Astrocyte (in vitro differentiated cells and primary cell): ENCODE measurements at regions not wholly inside any gene's neighbourhood (a gene's known extent, or its start where the extent isn't known, plus 50 kb on each side); places are given as distances from the start of the nearest gene placed in this dataset.

Experiments
- DNase-seq: peaks from one replicate; pipeline ENCODE4 v3.0.0-alpha.2; 2010; ENCODE audit warnings: low read depth
- FAIRE-seq: peaks from 2 replicates; lab custom pipeline; 2011; peaks lifted over from hg19 to GRCh38; lab: Jason Lieb, UNC
- H2AFZ ChIP-seq: 2 replicates; pipeline ENCODE4 v1.6.0; 2012; ENCODE audit warnings: low read depth, low read length, inconsistent platforms
- H3K27ac ChIP-seq: 2 replicates; pipeline ENCODE4 v1.5.1; 2011; ENCODE audit warnings: low read depth, low read length, inconsistent platforms
- H3K27me3 ChIP-seq: 2 replicates; pipeline ENCODE4 v1.6.0; 2011; ENCODE audit warnings: low read length, inconsistent platforms; ENCODE audit not compliant: insufficient read depth
- H3K36me3 ChIP-seq: 2 replicates; pipeline ENCODE4 v1.5.1; 2011; ENCODE audit warnings: low read length, inconsistent platforms; ENCODE audit not compliant: insufficient read depth
- H3K4me1 ChIP-seq: 2 replicates; pipeline ENCODE4 v1.5.1; 2011; ENCODE audit warnings: low read length, inconsistent platforms; ENCODE audit not compliant: insufficient read depth
- H3K4me2 ChIP-seq: 2 replicates; pipeline ENCODE4 v1.6.0; 2012; ENCODE audit warnings: low read length, inconsistent platforms
- H3K4me3 ChIP-seq: 2 replicates; pipeline ENCODE4 v1.5.1; 2011; ENCODE audit warnings: low read depth, mild to moderate bottlenecking, low read length, inconsistent platforms; ENCODE audit not compliant: insufficient read depth
- H3K79me2 ChIP-seq: 2 replicates; pipeline ENCODE4 v1.6.0; 2012; ENCODE audit warnings: mild to moderate bottlenecking, low read length, inconsistent platforms; ENCODE audit not compliant: insufficient read depth
- H3K9ac ChIP-seq: 2 replicates; pipeline ENCODE4 v1.6.0; 2012; ENCODE audit warnings: mild to moderate bottlenecking, low read length, inconsistent platforms
- H3K9me3 ChIP-seq: 2 replicates; pipeline ENCODE4 v1.5.1; 2012; ENCODE audit warnings: low read depth, mild to moderate bottlenecking, low read length, inconsistent platforms; ENCODE audit not compliant: insufficient read depth
- H4K20me1 ChIP-seq: 2 replicates; pipeline ENCODE4 v1.6.0; 2012; ENCODE audit warnings: low read length, inconsistent platforms; ENCODE audit not compliant: insufficient read depth
- H3K27ac Mint-ChIP-seq: one replicate; pipeline ENCODE4 v1.8.0; 2021; ENCODE audit warnings: mild to moderate bottlenecking, mixed read lengths; ENCODE audit not compliant: unreplicated experiment
- H3K27me3 Mint-ChIP-seq: one replicate; pipeline ENCODE4 v1.8.0; 2021; ENCODE audit warnings: low read depth, mixed read lengths; ENCODE audit not compliant: unreplicated experiment
- H3K36me3 Mint-ChIP-seq: one replicate; pipeline ENCODE4 v1.8.0; 2021; ENCODE audit warnings: low read depth, mixed read lengths; ENCODE audit not compliant: unreplicated experiment
- H3K4me1 Mint-ChIP-seq: one replicate; pipeline ENCODE4 v1.8.0; 2021; ENCODE audit warnings: low read depth, mixed read lengths; ENCODE audit not compliant: unreplicated experiment
- H3K4me3 Mint-ChIP-seq: one replicate; pipeline ENCODE4 v1.8.0; 2021; ENCODE audit warnings: mild to moderate bottlenecking, moderate library complexity, mixed read lengths; ENCODE audit not compliant: unreplicated experiment
- H3K9me3 Mint-ChIP-seq: one replicate; pipeline ENCODE4 v1.8.0; 2021; ENCODE audit warnings: mild to moderate bottlenecking, mixed read lengths; ENCODE audit not compliant: unreplicated experiment
- EZH2 ChIP-seq: IDR thresholded peaks from 2 replicates; pipeline ENCODE4 v1.6.1; 2012; ENCODE audit warnings: mild to moderate bottlenecking, low read length, inconsistent platforms; ENCODE audit not compliant: insufficient read depth
- TF ChIP-seq, protein P1 (sequence below): IDR thresholded peaks from 2 replicates; pipeline ENCODE4 v1.5.1; 2011; ENCODE audit warnings: low read depth, mild to moderate bottlenecking, inconsistent platforms, low read length, moderate library complexity; ENCODE audit not compliant: insufficient read depth

DNA sequence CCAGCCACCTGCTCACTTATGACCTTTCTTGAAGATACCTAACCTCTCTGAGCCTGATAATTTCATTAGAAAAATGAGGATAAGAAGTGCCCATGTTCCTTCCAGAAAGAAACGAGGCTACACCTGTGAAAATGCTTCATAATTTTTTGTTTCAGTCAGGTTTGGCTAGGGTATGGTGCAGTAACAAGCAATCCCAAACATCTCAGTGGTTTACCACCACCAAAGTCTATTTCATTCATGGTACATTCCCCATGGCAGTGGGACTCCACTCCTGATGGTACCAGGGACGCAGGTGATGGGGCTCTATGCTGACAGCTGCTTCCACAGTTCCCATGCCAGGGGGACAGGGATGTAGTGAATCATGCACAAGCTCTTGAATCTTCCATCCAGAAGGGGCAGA lies 147.6 kb upstream of the CES5A start:
- H3K27ac Mint-ChIP-seq, result no peak overlapping the region
- no peaks in the 10 kb centered on the region for H3K4me1 Mint-ChIP-seq
- H3K4me3 Mint-ChIP-seq, result no peak overlapping the region
- no peak overlapping the region for H3K27ac ChIP-seq
- H3K9me3 ChIP-seq, result peaks cover 2% of the 10 kb centered on the region
- peaks cover 25% of the 10 kb centered on the region for H3K27me3 Mint-ChIP-seq
- no peaks in the 10 kb centered on the region for H3K27me3 ChIP-seq
- H3K4me2 ChIP-seq, result no peak overlapping the region
- H3K36me3 Mint-ChIP-seq, result no peaks in the 10 kb centered on the region
- no peaks in the 10 kb centered on the region for H4K20me1 ChIP-seq
- H3K79me2 ChIP-seq, result no peaks in the 10 kb centered on the region
- no peak overlapping the region for H3K9ac ChIP-seq
- H3K9me3 Mint-ChIP-seq, result no peaks in the 10 kb centered on the region
- H3K4me3 ChIP-seq, result no peak overlapping the region
- DNase-seq (no peak), FAIRE-seq (no peak)
- H3K36me3 ChIP-seq, result no peaks in the 10 kb centered on the region
- no peaks in the 10 kb centered on the region for H3K4me1 ChIP-seq
- no peak overlapping the region for H2AFZ ChIP-seq
- no peak for TF ChIP-seq EZH2
- TF ChIP-seq, protein P1, sequence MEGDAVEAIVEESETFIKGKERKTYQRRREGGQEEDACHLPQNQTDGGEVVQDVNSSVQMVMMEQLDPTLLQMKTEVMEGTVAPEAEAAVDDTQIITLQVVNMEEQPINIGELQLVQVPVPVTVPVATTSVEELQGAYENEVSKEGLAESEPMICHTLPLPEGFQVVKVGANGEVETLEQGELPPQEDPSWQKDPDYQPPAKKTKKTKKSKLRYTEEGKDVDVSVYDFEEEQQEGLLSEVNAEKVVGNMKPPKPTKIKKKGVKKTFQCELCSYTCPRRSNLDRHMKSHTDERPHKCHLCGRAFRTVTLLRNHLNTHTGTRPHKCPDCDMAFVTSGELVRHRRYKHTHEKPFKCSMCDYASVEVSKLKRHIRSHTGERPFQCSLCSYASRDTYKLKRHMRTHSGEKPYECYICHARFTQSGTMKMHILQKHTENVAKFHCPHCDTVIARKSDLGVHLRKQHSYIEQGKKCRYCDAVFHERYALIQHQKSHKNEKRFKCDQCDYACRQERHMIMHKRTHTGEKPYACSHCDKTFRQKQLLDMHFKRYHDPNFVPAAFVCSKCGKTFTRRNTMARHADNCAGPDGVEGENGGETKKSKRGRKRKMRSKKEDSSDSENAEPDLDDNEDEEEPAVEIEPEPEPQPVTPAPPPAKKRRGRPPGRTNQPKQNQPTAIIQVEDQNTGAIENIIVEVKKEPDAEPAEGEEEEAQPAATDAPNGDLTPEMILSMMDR, result no peak

DNA sequence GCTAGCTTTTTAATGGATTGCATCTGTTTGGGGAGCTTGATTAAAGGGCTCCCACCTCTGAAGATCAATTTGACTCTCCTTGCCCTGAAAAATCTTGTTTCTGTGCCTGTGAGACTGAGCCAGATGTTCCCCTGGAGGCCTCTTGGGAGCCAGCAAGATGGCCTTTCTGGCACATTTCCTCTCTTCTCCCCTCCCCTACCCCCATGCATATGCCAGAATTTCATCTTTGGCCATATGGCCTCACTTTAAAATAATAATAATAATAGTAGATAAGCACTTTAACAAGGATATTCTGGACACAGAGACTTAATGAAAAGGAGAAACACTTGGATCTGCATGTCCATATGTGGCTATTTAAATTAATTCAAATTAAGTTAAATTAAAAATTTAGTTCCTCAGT lies 144.1 kb upstream of the CES5A start:
- Histone ChIP-seq H3K4me2 (no peak overlapping the region), H3K36me3 (no peaks in the 10 kb centered on the region), H3K27me3 (no peaks in the 10 kb centered on the region), H3K27ac (no peak overlapping the region), H2AFZ (no peak overlapping the region), H3K4me3 (no peak overlapping the region), H3K4me1 (no peaks in the 10 kb centered on the region), H4K20me1 (no peaks in the 10 kb centered on the region), H3K9ac (no peak overlapping the region), H3K79me2 (no peaks in the 10 kb centered on the region), H3K9me3 (peaks cover 2% of the 10 kb centered on the region)
- H3K36me3 Mint-ChIP-seq, result no peaks in the 10 kb centered on the region
- no peak overlapping the region for H3K27ac Mint-ChIP-seq
- no peak overlapping the region for H3K4me3 Mint-ChIP-seq
- H3K9me3 Mint-ChIP-seq, result no peaks in the 10 kb centered on the region
- TF ChIP-seq, protein P1, result no peak
- TF ChIP-seq EZH2, result no peak
- peaks cover 48% of the 10 kb centered on the region for H3K27me3 Mint-ChIP-seq
- DNase-seq, result no peak
- H3K4me1 Mint-ChIP-seq, result no peaks in the 10 kb centered on the region
- FAIRE-seq, result no peak

DNA sequence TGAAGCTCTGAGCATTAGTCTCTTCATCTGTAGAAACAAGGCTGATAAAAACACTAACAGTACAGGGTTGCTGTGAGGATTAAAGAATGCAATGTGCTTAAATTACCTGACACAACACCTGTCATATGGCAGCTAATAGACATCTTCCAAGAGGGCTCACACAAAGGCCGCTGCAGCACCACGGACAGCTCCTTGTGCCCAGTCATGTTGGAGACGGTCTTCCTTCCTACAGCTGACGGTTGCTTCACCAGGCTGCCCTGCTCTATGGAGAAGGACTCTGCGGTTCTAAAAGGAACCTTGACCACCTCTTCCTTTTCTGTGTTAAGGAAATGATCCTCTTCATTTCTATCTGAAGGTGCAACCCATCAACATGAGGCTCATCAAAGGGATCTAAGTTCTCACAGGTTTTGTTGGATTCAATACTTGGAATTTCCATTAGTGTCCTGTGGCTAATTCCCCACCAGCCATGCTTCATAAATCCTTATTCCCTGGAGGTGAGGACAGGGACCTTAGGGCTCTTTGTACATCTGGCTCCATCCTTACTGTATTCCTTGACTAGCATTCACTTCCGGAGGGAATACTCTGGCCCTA lies 138.9 kb upstream of the CES5A start:
- Mint-ChIP-seq H3K4me1 (no peaks in the 10 kb centered on the region), H3K27ac (no peak overlapping the region), H3K9me3 (no peaks in the 10 kb centered on the region), H3K4me3 (no peak overlapping the region), H3K36me3 (no peaks in the 10 kb centered on the region), H3K27me3 (peaks cover 74% of the 10 kb centered on the region)
- no peak overlapping the region for H3K27ac ChIP-seq
- TF ChIP-seq, protein P1, result no peak
- TF ChIP-seq EZH2, result no peak
- no peaks in the 10 kb centered on the region for H4K20me1 ChIP-seq
- DNase-seq (no peak), FAIRE-seq (no peak)
- no peaks in the 10 kb centered on the region for H3K27me3 ChIP-seq
- no peak overlapping the region for H3K4me3 ChIP-seq
- H3K36me3 ChIP-seq, result no peaks in the 10 kb centered on the region
- no peak overlapping the region for H3K9ac ChIP-seq
- H3K4me1 ChIP-seq, result no peaks in the 10 kb centered on the region
- H3K9me3 ChIP-seq, result no peaks in the 10 kb centered on the region
- no peaks in the 10 kb centered on the region for H3K79me2 ChIP-seq
- H2AFZ ChIP-seq, result no peak overlapping the region
- H3K4me2 ChIP-seq, result no peak overlapping the region
